GM12874 (cell line): ENCODE measurements at regions not wholly inside any gene's neighbourhood (a gene's known extent, or its start where the extent isn't known, plus 50 kb on each side); places are given as distances from the start of the nearest gene placed in this dataset.

Experiments
- TF ChIP-seq, protein P1 (sequence below): IDR thresholded peaks from 2 replicates; pipeline ENCODE4 v1.5.1; 2011; ENCODE audit warnings: low read depth, mild to moderate bottlenecking, control low read depth, low read length, moderate library complexity; ENCODE audit not compliant: insufficient read depth

DNA sequence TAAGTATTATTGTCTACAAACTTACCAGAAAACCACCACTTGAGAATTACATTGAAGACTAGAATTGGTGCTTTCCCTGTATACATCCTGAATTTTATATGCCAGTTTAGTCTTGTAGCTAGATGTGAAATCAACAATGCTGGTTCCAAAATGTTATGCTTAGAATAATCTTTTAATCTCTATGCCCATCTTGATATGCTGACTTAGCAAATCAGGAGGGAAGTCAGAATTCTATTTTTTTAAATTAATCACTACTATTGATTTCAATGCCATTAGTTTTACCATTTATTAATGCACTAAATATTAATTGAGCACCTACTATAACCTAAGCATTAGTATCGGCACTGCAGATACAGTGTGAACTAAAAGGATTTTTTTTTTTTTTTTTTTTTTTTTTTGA is 641.6 kb upstream of the ADGRL4 start:
- TF ChIP-seq, protein P1, sequence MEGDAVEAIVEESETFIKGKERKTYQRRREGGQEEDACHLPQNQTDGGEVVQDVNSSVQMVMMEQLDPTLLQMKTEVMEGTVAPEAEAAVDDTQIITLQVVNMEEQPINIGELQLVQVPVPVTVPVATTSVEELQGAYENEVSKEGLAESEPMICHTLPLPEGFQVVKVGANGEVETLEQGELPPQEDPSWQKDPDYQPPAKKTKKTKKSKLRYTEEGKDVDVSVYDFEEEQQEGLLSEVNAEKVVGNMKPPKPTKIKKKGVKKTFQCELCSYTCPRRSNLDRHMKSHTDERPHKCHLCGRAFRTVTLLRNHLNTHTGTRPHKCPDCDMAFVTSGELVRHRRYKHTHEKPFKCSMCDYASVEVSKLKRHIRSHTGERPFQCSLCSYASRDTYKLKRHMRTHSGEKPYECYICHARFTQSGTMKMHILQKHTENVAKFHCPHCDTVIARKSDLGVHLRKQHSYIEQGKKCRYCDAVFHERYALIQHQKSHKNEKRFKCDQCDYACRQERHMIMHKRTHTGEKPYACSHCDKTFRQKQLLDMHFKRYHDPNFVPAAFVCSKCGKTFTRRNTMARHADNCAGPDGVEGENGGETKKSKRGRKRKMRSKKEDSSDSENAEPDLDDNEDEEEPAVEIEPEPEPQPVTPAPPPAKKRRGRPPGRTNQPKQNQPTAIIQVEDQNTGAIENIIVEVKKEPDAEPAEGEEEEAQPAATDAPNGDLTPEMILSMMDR: no peak

DNA sequence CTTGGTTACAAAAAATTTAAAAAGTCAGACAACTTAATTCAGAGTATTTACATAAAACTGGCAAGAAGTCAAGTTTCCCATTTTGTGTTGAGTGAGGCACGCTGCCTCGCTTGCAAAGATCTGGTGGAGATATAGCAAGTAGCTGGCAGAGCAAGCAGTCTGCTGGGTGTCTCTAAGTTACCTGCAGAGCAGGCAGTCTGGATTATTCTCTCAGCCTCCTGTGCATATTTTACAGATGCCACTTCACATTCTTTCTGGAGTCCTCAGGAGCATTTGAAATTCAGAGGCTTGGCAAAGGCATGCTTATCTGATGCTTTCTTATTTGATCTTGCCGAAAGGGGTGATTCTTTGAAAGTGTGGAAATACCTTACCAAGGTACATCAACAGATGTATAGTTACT is 640.4 kb upstream of the ADGRL4 start:
- TF ChIP-seq, protein P1: no peak

DNA sequence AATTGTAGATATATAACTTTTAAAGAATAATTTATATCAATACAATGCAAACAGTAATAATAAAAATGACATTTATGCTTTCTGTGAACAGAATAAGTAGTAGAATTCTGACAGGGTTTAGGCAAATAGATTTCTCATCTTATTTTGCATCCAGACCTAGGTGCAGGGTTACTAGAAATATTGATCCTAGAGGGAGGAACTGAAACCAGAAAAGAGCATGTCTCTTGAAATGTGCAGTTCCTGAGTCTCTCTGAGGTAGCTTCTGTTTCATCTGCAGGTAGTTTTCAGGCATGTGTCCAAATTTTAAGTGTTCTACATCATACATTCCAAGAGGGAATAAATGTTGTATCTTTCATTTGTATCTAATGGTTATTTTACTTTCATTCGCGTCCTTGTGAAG is 631.9 kb upstream of the ADGRL4 start:
- TF ChIP-seq, protein P1: no peak

DNA sequence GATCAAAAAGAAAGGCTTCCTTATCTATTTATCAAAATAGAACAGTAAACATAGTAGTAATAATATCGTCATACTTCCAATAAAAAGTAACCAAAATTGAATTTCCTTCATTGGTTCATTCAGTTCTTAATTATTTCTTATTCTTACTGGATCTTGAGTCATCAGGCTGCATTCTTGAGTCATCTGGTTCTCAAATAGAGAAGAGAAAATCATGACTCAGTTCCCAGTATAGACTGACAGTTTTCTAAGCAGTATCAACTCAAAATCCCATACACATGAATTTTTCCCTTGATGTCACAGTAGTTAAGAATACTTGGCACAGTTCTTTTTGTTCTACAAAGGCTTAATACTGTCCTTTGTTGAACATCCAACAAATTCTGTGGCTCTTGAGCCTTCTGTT is 626.9 kb upstream of the ADGRL4 start:
- TF ChIP-seq, protein P1: no peak

DNA sequence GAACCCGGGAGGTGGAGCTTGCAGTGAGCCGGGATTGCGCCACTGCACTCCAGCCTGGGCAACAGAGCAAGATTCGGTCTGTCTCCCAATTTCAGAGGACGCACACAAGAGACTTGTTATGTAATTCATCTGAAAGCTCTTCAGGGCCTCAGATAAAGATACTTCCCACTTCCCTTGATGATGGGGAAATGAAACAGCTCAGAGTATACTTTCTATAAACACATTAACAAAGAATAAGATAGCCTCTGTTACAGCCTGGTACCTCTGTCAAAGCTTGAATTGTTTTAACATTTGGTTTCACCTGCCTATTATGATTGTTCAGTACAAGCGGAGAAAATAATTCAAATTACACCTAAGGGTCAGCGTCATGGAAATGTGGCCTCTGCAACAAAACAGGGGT is 622.9 kb upstream of the ADGRL4 start:
- TF ChIP-seq, protein P1: no peak

DNA sequence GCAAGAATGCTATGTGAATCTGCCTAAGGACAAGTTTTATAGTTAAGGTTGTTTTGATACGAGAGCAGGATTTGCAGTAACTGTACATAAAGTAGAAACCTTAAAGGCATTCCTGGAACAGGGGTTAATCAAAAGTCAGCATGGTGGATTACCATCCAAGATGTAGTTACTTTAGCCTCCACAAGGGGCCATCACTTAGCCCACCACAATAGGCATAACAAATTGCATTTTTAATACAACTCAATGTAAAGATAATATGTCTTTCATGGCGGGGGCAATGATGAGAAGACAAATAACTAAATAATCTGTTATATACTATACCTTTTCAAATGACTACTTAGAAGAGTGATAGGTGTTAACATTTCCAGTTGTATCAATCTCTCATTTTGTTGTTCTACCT is 611.2 kb upstream of the ADGRL4 start:
- TF ChIP-seq, protein P1: peak; percentile 3; the same call in 1 of the 2 replicates

DNA sequence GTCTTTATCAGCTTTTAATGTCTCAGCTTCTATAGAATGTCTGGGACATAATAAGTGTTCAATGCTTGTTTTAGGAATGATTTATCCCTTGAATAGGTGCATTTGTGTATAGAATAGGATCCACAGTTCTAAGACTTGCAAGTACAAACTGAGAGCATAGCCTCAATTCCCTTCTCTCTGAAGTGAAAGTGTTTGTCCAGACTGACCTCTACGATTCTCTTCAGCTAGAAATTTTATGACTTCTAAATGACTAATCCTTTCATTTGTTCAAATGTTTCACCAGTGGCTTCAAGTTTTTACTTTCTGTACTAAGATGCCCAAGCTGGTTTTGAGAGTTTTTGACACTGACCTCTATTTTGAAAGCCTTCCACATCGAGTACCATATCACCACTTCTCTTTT is 608.2 kb upstream of the ADGRL4 start:
- TF ChIP-seq, protein P1: no peak

DNA sequence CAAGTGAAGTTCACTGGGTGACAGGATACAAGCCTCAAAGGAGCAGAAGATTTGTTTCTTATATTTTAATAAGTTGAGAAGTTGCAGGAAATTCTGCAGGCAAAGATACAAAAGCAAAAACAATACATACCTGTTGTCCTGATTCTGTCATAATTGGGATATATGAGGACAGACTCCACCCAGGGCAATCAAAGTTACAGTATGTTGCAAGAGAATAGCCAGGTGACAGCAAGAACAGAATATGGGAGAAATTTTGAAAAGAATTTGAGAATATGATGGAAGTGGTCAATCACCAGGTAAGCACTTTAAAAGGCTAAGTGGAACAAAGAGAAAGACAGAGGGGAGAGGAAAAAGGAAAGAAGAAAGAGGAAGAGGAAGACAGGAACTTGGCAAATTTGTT is 607.6 kb upstream of the ADGRL4 start:
- TF ChIP-seq, protein P1: no peak
